Myocyte (in vitro differentiated cells): ENCODE measurements at regions not wholly inside any gene's neighbourhood (a gene's known extent, or its start where the extent isn't known, plus 50 kb on each side); places are given as distances from the start of the nearest gene placed in this dataset.

Experiments used
- DNase-seq: peaks from one replicate; pipeline ENCODE4 v3.0.0-alpha.2; 2012; ENCODE audit warnings: low read depth

DNA sequence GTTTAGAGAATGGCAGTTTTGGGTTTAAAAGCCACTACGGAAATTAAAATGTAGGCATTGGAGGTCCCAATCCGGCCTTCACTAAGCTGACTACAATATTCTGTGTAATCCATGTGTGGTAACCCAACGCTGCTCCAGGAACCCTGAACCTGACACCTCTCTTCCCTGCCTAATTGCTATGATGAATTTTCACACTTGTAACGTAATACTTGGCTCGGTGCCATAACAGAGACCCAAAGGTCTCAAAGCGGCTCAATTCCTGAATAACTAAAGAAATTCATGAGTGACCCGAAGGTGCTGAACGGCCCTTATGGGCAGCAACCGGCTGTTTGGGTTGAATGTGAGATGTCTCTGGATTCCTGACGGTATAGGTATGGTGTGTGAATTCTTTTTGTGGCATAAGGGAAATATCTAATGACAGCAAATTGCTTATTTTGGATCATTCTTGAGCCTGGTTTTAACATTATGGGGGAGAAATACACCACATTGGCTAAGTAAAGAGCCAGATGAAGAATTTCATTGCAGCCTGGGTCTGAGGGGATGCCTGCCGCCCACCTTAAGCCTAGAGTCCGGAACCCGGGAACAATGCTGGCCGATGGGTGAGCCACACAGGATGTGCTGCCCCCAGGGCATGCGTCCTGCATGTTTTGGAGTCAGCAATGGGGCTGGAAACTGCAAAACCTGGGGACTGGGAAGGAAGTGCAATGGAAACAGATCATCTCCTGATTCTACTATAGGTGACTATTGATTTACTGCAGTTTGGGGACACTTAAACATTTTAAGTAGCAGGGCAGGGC lies 69.7 kb upstream of the FZD8 start:
- DNase-seq: no peak

DNA sequence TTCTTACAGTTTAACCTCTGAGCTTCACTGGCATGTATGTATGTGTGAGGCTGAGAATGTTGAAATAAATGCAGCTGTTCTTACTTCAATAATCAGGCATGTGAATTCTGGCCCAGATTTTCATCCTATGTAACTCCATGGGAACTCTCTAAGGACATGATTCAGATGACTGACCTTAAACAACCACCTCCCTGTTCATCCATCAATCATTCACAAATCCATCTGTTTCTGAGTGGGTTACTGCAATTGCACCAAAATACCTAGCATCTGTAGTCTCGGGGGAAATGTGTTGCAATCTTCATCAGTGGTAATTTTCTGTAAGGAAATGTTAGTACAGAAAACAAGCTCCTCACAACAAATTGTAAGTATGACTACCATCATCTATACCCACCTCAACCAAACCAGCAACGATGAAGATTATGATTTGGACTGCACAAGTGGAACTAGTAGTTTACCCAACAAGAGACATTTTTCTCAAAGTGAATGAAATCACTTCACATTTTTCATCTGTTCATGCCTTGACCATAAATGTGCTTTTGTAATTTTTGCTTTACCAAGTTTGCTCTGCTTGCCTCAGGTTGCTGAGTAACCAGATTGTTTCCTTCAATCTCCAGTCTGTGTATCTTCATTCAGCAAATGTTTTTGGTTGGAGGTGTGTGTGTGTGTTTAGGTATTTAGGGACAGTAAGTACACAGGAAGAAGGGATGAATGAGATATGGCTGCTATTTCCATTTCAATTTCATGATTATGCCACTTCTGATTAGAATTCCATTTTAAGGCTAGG lies 65.7 kb upstream of the FZD8 start:
- no peak for DNase-seq

DNA sequence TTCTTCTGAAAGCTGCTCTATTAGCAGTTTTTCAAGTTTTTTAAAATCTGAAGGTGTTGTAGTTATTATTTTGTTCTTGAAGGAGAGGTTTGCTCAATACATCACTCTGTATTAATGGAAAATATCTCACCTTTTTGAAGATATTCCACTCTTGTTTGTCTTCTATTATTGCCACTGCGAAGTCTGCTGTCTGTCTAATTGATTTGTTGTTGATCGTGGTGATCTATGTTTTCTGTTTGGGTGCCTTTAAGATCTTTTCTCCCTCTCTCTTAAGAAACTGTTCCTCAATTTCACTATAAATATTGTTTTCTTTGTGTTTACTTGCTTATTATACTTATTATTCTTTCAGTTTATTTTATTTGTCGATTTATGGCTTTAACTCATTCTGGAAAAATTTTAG lies 64.9 kb upstream of the FZD8 start:
- DNase-seq: no peak

DNA sequence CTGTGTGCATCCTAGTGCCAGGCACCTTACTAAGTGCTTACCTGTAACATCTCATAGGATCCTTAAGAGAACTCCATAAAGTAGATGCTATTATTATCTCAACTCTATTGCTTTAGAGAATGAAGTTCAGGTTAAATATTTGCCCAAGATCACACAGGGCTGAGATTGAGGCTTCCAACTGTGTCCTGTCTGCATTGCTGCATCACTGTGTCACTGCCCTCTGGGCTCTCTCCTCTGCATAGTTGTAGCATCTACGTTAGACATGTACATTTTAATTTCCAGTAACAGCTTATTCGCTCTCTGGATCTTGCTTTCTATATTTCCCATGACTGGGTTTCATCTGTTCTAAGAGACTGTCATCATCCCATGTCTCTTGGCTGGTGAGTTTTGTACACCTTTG lies 63.6 kb upstream of the FZD8 start:
- no peak for DNase-seq

DNA sequence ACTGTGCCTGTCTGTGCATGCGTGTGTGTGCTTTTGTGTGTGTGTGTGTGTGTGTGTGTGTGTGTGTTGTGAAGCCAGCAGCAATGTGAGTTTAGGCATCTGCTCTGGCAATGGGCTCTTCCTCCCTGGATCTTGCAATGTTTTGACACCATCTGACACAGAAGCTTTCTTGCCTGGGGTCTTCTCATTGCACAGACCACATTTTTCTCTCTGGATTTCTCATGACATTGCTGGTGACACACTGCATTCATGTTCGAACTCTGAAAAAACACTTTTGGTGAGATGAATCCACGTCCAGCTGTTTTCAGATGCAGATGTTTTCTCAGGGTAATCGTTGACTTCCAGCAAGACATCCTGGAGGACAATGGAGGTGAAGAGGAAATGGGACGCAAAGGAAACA lies 63.0 kb upstream of the FZD8 start:
- DNase-seq: no peak

DNA sequence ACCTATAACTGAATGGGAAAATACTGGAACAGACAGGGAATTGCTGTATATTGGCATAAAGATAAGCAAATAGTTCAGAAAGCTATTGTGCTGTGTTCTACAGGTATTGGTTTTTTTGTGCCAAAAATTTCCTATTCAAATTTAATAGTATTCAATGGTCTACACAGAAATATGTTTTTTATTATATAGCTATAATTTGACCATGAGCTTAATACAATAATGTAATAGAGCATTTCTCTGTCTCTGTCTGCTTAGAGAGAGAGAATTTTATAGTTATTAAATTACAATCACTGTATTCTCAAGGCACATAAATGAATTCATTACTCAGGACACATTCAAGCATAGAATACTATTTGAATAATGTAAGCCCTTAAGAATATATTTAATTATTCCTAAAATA lies 62.3 kb upstream of the FZD8 start:
- DNase-seq: no peak

DNA sequence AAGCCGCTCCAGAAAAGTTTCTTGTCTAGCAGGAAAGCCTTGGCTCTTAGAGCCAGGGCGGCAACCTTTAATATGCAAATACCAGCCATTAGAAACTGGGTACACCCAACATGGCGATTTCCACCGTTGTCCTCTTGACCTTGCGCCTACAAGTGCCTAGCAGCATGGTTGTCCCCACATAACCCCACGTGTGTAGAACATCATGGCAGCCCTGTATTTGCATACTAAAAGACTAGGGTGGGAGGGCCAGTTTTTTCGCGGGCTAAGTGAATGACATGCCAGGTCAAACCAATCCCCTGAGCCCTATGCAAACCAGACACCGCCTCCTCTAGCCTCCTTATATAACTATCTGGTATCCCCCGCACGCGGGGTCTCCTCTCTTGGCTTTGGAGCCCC lies 58.4 kb upstream of the FZD8 start:
- no peak for DNase-seq

DNA sequence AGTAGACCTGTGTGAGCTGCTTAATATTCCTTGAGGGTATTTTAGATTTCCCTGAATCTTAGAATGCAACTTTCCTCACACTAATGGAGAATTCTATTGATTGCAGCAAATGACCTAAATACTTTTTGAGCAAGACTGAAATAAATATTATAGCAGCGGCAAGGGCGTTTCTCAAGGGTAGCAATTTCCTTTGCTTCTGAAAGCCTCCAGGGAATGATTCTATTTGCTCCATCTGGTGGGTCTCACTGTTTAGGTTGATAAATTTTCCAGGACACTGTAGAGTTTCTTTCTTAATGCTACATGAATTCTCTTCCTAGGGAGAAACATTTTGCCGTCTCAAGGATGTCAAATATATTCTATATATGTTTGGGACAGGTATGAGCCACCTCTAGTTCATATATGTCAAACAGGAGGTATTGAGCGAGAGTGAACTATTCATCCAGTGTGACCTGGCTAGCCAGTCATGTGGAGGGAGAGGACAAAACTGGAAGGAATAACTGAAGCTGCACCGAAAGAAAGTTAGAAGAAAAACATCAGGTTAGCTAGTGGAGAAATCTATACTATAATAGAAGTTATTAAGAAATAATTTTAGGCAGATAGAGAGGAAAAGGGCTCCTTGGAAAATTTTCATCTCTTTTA lies 57.9 kb upstream of the FZD8 start:
- no peak for DNase-seq

DNA sequence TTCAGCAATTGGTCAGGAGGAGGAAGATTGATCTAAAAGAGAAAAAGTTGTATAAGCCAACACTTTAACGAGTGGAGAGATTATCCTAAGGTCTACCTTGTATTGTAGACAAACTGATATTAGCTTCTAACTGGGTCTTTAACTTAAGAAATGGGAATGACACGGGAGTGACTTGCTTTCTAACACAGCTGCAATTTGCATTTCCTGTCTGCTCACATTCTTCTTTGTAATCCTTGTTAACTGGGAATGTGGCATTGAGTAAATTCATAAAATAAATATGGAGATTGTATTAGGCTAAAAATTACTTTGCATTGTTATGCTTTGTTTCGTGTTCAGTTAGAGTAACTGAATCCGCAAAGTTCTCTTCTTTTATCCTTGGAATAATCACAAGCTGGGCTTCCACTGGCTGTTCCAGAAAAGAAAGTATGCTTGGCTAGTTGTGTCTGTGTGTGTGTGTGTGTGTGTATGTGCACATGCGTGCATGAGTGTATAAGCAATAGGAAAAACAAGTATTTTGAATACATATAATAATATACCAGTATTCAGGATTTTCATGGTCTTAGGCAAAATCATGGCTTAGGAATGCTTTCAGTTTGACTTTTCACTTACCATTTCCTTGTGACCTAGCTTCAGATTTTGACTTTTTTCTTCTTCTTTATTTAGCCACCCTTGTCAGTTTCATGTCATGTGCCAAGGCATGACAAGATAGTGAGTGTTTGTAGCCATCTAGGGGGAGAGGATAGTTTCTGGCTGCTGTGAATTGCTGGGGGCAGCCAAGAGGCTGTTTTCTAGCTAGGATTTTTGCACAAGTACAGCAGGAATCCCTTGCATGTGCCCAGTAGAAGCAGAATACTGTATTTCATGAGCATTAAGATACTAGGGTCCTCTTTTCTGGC lies 54.5 kb upstream of the FZD8 start:
- DNase-seq: no peak

DNA sequence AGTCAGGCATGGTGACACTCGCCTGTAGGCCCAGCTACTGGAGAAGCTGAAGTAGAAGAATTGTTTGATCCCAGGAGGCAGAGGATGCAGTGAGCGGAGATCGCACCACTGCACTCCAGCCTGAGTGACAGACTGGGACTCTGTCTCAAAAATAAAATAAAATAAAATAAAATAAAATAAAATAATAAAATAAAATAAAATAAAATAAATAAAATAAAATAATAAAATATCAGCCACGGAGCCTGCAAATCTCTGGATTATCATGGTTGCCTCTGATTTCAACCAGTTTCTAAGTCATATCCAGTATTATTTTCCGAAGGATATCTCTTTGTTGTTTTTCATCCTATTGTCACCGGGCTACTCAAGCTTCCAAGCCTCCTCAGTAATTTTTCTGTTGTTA lies 51.7 kb upstream of the FZD8 start:
- no peak for DNase-seq
